OCI-LY1 (cell line): ENCODE measurements at regions not wholly inside any gene's neighbourhood (a gene's known extent, or its start where the extent isn't known, plus 50 kb on each side); places are given as distances from the start of the nearest gene placed in this dataset.

Source experiments
- H2AFZ ChIP-seq: fragments of 200-600 bp; sonication (generic), shearing (Covaris generic); 2 replicates; pipeline ENCODE4 v1.6.0; 2014; ENCODE audit warnings: antibody characterized with exemption, mild to moderate bottlenecking, low read length
- H3F3A ChIP-seq: fragments of 200-600 bp; sonication (generic), shearing (Covaris generic); 2 replicates; pipeline ENCODE4 v1.6.0; 2014; ENCODE audit warnings: mild to moderate bottlenecking, antibody characterized with exemption, low read length, moderate library complexity; ENCODE audit not compliant: insufficient read depth
- H3K27ac ChIP-seq: fragments of 200-600 bp; sonication (generic); 2 replicates; pipeline ENCODE4 v1.5.1; 2014; ENCODE audit warnings: low read length, mixed run types, mild to moderate bottlenecking, low read depth; ENCODE audit not compliant: poor library complexity, severe bottlenecking
- H3K27me3 ChIP-seq: fragments of 200-600 bp; sonication (generic); 2 replicates; pipeline ENCODE4 v1.6.0; 2014; ENCODE audit warnings: antibody characterized with exemption, mild to moderate bottlenecking, low read length, moderate library complexity; ENCODE audit not compliant: insufficient read depth
- H3K36me3 ChIP-seq: fragments of 200-600 bp; sonication (generic); 2 replicates; pipeline ENCODE4 v1.6.1; 2014; ENCODE audit warnings: mild to moderate bottlenecking, antibody characterized with exemption, low read length, moderate library complexity, mixed read lengths; ENCODE audit not compliant: insufficient read depth
- H3K4me1 ChIP-seq: fragments of 200-600 bp; sonication (generic); 2 replicates; pipeline ENCODE4 v1.5.1; 2014; ENCODE audit warnings: mild to moderate bottlenecking, low read length, moderate library complexity; ENCODE audit not compliant: insufficient read depth, severe bottlenecking
- H3K4me2 ChIP-seq: fragments of 200-600 bp; sonication (generic), shearing (Covaris generic); 2 replicates; pipeline ENCODE4 v1.6.1; 2014; ENCODE audit warnings: low read length
- H3K4me3 ChIP-seq: fragments of 200-600 bp; sonication (generic); 2 replicates; pipeline ENCODE4 v1.5.1; 2014; ENCODE audit warnings: low read length, low read depth, mild to moderate bottlenecking, mixed read lengths; ENCODE audit not compliant: poor library complexity, severe bottlenecking
- H3K79me2 ChIP-seq: fragments of 200-600 bp; shearing (Covaris generic); 2 replicates; pipeline ENCODE4 v1.6.1; 2016; ENCODE audit warnings: mixed run types, low read length, mixed read lengths; ENCODE audit not compliant: insufficient read depth
- H3K9ac ChIP-seq: fragments of 200-600 bp; sonication (generic), shearing (Covaris generic); 2 replicates; pipeline ENCODE4 v1.6.1; 2014; ENCODE audit warnings: mild to moderate bottlenecking, low read length, mixed read lengths
- H3K9me2 ChIP-seq: fragments of 200-600 bp; sonication (generic), shearing (Covaris generic); 2 replicates; pipeline ENCODE4 v1.6.1; 2014; ENCODE audit warnings: low read depth, mild to moderate bottlenecking, low read length, mixed read lengths
- H3K9me3 ChIP-seq: fragments of 200-600 bp; shearing (Covaris generic); 2 replicates; pipeline ENCODE4 v1.6.1; 2014; ENCODE audit warnings: low read length, mixed read lengths
- H4K20me1 ChIP-seq: fragments of 200-600 bp; sonication (generic), shearing (Covaris generic); 2 replicates; pipeline ENCODE4 v1.6.0; 2016; ENCODE audit warnings: mild to moderate bottlenecking, low read length; ENCODE audit not compliant: insufficient read depth
- EZH2 ChIP-seq: fragments of 200-600 bp; sonication (generic), shearing (Covaris generic); IDR thresholded peaks from 2 replicates; pipeline ENCODE4 v1.8.0; 2017; ENCODE audit warnings: borderline replicate concordance, mixed run types, mild to moderate bottlenecking, antibody characterized with exemption, low read length, moderate library complexity, mixed read lengths
- TF ChIP-seq, protein P1 (sequence below): fragments of 200-600 bp; sonication (generic), shearing (Covaris generic); IDR thresholded peaks from 2 replicates; pipeline ENCODE4 v1.5.1; 2017; ENCODE audit warnings: mild to moderate bottlenecking, antibody characterized with exemption, low read length, moderate library complexity, mixed read lengths

DNA sequence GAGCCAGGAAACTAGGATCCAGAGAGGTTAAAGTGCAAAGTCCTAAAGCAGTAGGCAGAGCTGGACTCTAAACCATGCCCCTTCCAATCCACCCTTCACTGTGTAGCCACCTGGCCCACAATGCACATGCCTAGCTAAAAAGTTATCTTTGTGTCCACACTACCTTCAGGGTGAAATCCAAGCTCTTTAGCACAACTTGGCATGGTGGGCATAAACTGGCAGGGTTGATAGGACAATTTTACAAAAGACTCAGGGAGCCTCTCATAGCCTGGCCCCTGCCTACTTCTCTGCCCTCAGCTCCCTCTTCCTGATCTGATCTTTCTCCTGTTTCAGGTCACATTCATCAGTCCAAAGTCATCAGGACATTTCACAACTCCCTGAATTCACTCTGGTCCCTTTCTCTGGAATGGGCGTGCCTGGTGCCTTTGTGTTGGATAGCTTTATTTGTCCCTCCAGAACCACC lies 513.9 kb downstream of the OMA1 start:
- H3K9me3 ChIP-seq, result no peaks in the 10 kb centered on the region
- no peak overlapping the region for H3K4me2 ChIP-seq

GRCh38 chr1:58031416-58031815 lies 515.1 kb downstream of the OMA1 start:
- H3K9ac ChIP-seq, result no peak overlapping the region

More for the DNA sequence above, 513.9 kb downstream of the OMA1 start:
- Histone ChIP-seq H3K4me3 (no peak overlapping the region), H3F3A (no peaks in the 10 kb centered on the region), H2AFZ (no peak overlapping the region), H3K9ac (no peak overlapping the region), H3K79me2 (no peaks in the 10 kb centered on the region), H3K36me3 (no peaks in the 10 kb centered on the region), H3K27ac (no peak overlapping the region), H3K4me1 (no peaks in the 10 kb centered on the region), H3K9me2 (no peaks in the 10 kb centered on the region), H3K27me3 (no peaks in the 10 kb centered on the region), H4K20me1 (no peaks in the 10 kb centered on the region)
- no peak for TF ChIP-seq EZH2
- TF ChIP-seq, protein P1, sequence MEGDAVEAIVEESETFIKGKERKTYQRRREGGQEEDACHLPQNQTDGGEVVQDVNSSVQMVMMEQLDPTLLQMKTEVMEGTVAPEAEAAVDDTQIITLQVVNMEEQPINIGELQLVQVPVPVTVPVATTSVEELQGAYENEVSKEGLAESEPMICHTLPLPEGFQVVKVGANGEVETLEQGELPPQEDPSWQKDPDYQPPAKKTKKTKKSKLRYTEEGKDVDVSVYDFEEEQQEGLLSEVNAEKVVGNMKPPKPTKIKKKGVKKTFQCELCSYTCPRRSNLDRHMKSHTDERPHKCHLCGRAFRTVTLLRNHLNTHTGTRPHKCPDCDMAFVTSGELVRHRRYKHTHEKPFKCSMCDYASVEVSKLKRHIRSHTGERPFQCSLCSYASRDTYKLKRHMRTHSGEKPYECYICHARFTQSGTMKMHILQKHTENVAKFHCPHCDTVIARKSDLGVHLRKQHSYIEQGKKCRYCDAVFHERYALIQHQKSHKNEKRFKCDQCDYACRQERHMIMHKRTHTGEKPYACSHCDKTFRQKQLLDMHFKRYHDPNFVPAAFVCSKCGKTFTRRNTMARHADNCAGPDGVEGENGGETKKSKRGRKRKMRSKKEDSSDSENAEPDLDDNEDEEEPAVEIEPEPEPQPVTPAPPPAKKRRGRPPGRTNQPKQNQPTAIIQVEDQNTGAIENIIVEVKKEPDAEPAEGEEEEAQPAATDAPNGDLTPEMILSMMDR, result no peak

GRCh38 chr1:58030456-58030855 lies 516.1 kb downstream of the OMA1 start:
- no peaks in the 10 kb centered on the region for H3K27me3 ChIP-seq
- no peaks in the 10 kb centered on the region for H3K9me3 ChIP-seq
- H3K27ac ChIP-seq, result no peak overlapping the region
- H2AFZ ChIP-seq, result no peak overlapping the region
- no peaks in the 10 kb centered on the region for H3F3A ChIP-seq
- H4K20me1 ChIP-seq, result no peaks in the 10 kb centered on the region
- H3K4me2 ChIP-seq, result no peak overlapping the region
- no peak for TF ChIP-seq EZH2
- TF ChIP-seq, protein P1, result no peak
- no peaks in the 10 kb centered on the region for H3K79me2 ChIP-seq
- no peaks in the 10 kb centered on the region for H3K4me1 ChIP-seq
- no peak overlapping the region for H3K9ac ChIP-seq
- H3K9me2 ChIP-seq, result no peaks in the 10 kb centered on the region
- H3K36me3 ChIP-seq, result no peaks in the 10 kb centered on the region
- H3K4me3 ChIP-seq, result no peak overlapping the region

More at GRCh38 chr1:58031416-58031815, 515.1 kb downstream of the OMA1 start:
- Histone ChIP-seq H3K27me3 (no peaks in the 10 kb centered on the region), H3K36me3 (no peaks in the 10 kb centered on the region), H3K9me2 (no peaks in the 10 kb centered on the region), H2AFZ (no peak overlapping the region), H3K79me2 (no peaks in the 10 kb centered on the region), H4K20me1 (no peaks in the 10 kb centered on the region), H3K27ac (no peak overlapping the region), H3F3A (no peaks in the 10 kb centered on the region), H3K9me3 (no peaks in the 10 kb centered on the region), H3K4me2 (no peak overlapping the region), H3K4me3 (no peak overlapping the region), H3K4me1 (no peaks in the 10 kb centered on the region)
- TF ChIP-seq, protein P1, result no peak
- no peak for TF ChIP-seq EZH2
